SK-N-SH (cell line): ENCODE measurements at regions not wholly inside any gene's neighbourhood (a gene's known extent, or its start where the extent isn't known, plus 50 kb on each side); places are given as distances from the start of the nearest gene placed in this dataset.

Source experiments
- CTCF ChIA-PET: fragments of 300-600, 350-600 bp; formaldehyde crosslinking; extraction: SDS; loops from one replicate; lab custom pipeline; 2021; lab: Yijun Ruan, JAX
- POLR2A ChIA-PET: fragments of 350-600 bp; sonication (Branson Sonifier 250); formaldehyde crosslinking; extraction: SDS; loops from one replicate; lab custom pipeline; 2020; ENCODE audit warnings: antibody characterized with exemption, inconsistent platforms; lab: Yijun Ruan, JAX
- DNase-seq: peaks from one replicate; pipeline ENCODE4 v3.0.0; 2012
- H2AFZ ChIP-seq: fragments of 200-600 bp; sonication (generic); 2 replicates; pipeline ENCODE4 v1.8.1; 2016; ENCODE audit warnings: antibody characterized with exemption, mild to moderate bottlenecking, low read depth
- H3F3A ChIP-seq: fragments of 200-600 bp; sonication (generic); replicated peaks from 2 replicates; pipeline ENCODE3; 2016; ENCODE audit warnings: antibody characterized with exemption, mild to moderate bottlenecking; ENCODE audit not compliant: insufficient read depth
- H3K27ac ChIP-seq, 2 experiments: fragments of 200-500 bp in 1 of 2; fragments of 200-600 bp in 1 of 2; sonication (Bioruptor generic) in 1 of 2; sonication (generic), shearing (Covaris generic) in 1 of 2; 2 replicates each; pipeline versions ENCODE4 v1.5.1 to v1.6.1; 2014 to 2016; ENCODE audit warnings: low read depth in 2 of 2, inconsistent platforms in 1 of 2, low read length in 1 of 2, mild to moderate bottlenecking in 1 of 2, mixed read lengths in 1 of 2
- H3K27me3 ChIP-seq: fragments of 200-600 bp; sonication (generic), shearing (Covaris generic); 2 replicates; pipeline ENCODE4 v1.6.1; 2016; ENCODE audit warnings: mixed run types; ENCODE audit not compliant: insufficient read depth
- H3K36me3 ChIP-seq, 2 experiments: fragments of 200-500 bp in 1 of 2; fragments of 200-600 bp in 1 of 2; sonication (Bioruptor generic) in 1 of 2; sonication (generic) in 1 of 2; replicated peaks in 1 of 2; 2 replicates each; pipeline versions ENCODE3 to v1.5.1; 2014 to 2016; ENCODE audit warnings: low read length in 1 of 2, mild to moderate bottlenecking in 1 of 2; ENCODE audit not compliant: insufficient read depth in 2 of 2, control insufficient read depth in 1 of 2
- H3K4me1 ChIP-seq, 2 experiments: fragments of 200-500 bp in 1 of 2; fragments of 200-600 bp in 1 of 2; sonication (Bioruptor generic) in 1 of 2; sonication (generic), shearing (Covaris generic) in 1 of 2; 2 replicates each; pipeline versions ENCODE4 v1.5.1 to v1.6.1; 2014 to 2016; ENCODE audit warnings: low read depth in 1 of 2, low read length in 1 of 2, mixed run types in 1 of 2; ENCODE audit not compliant: insufficient read depth in 2 of 2, control insufficient read depth in 1 of 2
- H3K4me2 ChIP-seq: fragments of 200-600 bp; sonication (generic), shearing (Covaris generic); 2 replicates; pipeline ENCODE4 v1.6.1; 2017; ENCODE audit warnings: mixed run types
- H3K4me3 ChIP-seq, 2 experiments: fragments of 200-500 bp in 1 of 2; fragments of 200-600 bp in 1 of 2; sonication (Bioruptor generic) in 1 of 2; sonication (generic), shearing (Covaris generic) in 1 of 2; 2 replicates each; pipeline versions ENCODE4 v1.5.1 to v1.8.1; 2014 to 2016; ENCODE audit warnings: low read depth in 2 of 2, inconsistent platforms in 1 of 2, low read length in 1 of 2, mild to moderate bottlenecking in 1 of 2, mixed read lengths in 1 of 2, moderate library complexity in 1 of 2
- H3K79me2 ChIP-seq: fragments of 200-600 bp; sonication (generic); 2 replicates; pipeline ENCODE4 v1.8.1; 2017; ENCODE audit warnings: mild to moderate bottlenecking; ENCODE audit not compliant: insufficient read depth
- H3K9ac ChIP-seq: fragments of 200-600 bp; sonication (generic); 2 replicates; pipeline ENCODE4 v1.6.1; 2017; ENCODE audit warnings: mixed run types
- H3K9me2 ChIP-seq: fragments of 200-600 bp; sonication (generic); 2 replicates; pipeline ENCODE4 v1.6.1; 2017; ENCODE audit warnings: mixed run types
- H3K9me3 ChIP-seq: fragments of 200-600 bp; sonication (generic); 2 replicates; pipeline ENCODE4 v1.6.1; 2017; ENCODE audit warnings: mixed run types, mild to moderate bottlenecking, moderate library complexity
- H4K20me1 ChIP-seq: fragments of 200-600 bp; sonication (generic); 2 replicates; pipeline ENCODE4 v1.6.1; 2017; ENCODE audit warnings: mild to moderate bottlenecking, mixed run types; ENCODE audit not compliant: insufficient read depth
- ELF1 ChIP-seq: IDR thresholded peaks from 2 replicates; pipeline ENCODE4 v1.4.0; 2012
- EZH2phosphoT487 ChIP-seq: fragments of 200-600 bp; sonication (generic); IDR thresholded peaks from 2 replicates; pipeline ENCODE4 v1.6.1; 2017; ENCODE audit warnings: low read depth, mixed run types, mild to moderate bottlenecking, antibody characterized with exemption, moderate library complexity, borderline replicate concordance
- JUND ChIP-seq: IDR thresholded peaks from 2 replicates; pipeline ENCODE4 v1.4.0; 2012
- MXI1 ChIP-seq: IDR thresholded peaks from 2 replicates; pipeline ENCODE4 v1.6.1; 2012; ENCODE audit warnings: mild to moderate bottlenecking, low read depth, low read length, improper control_type of control experiment
- NFIC ChIP-seq: IDR thresholded peaks from 2 replicates; pipeline ENCODE4 v1.4.0; 2012; ENCODE audit warnings: borderline replicate concordance
- NRF1 ChIP-seq: IDR thresholded peaks from 2 replicates; pipeline ENCODE4 v1.6.1; 2012; ENCODE audit warnings: low read depth, mild to moderate bottlenecking, low read length
- RAD21 ChIP-seq: IDR thresholded peaks from 2 replicates; pipeline ENCODE4 v1.6.1; 2012; ENCODE audit warnings: mild to moderate bottlenecking, low read length
- RXRA ChIP-seq: IDR thresholded peaks from 2 replicates; pipeline ENCODE4 v1.4.0; 2012; ENCODE audit warnings: low read depth, mild to moderate bottlenecking, borderline replicate concordance
- TAF1 ChIP-seq: IDR thresholded peaks from 2 replicates; pipeline ENCODE4 v1.6.1; 2012; ENCODE audit warnings: low read depth, mild to moderate bottlenecking, low read length, moderate library complexity, borderline replicate concordance
- TCF12 ChIP-seq: IDR thresholded peaks from 2 replicates; pipeline ENCODE4 v1.4.0; 2012
- TEAD4 ChIP-seq: IDR thresholded peaks from 2 replicates; pipeline ENCODE4 v1.4.0; 2012; ENCODE audit warnings: mild to moderate bottlenecking, borderline replicate concordance; ENCODE audit not compliant: insufficient read depth
- WGBS: methylation state at CpG from one replicate; pipeline ENCODE4 v1.1.6; 2017; ENCODE audit warnings: low lambda C conversion rate; 5-methylcytosine and 5-hydroxymethylcytosine counted together
- TF ChIP-seq, protein P1 (sequence below): IDR thresholded peaks from 2 replicates; pipeline ENCODE4; 2012
- TF ChIP-seq, protein P2 (sequence below): IDR thresholded peaks from 2 replicates; pipeline ENCODE4 v1.4.0; 2012; ENCODE audit warnings: low read depth
- TF ChIP-seq, protein P3 (sequence below): IDR thresholded peaks from 2 replicates; pipeline ENCODE4 v1.4.0; 2012; ENCODE audit warnings: low read depth, borderline replicate concordance

DNA sequence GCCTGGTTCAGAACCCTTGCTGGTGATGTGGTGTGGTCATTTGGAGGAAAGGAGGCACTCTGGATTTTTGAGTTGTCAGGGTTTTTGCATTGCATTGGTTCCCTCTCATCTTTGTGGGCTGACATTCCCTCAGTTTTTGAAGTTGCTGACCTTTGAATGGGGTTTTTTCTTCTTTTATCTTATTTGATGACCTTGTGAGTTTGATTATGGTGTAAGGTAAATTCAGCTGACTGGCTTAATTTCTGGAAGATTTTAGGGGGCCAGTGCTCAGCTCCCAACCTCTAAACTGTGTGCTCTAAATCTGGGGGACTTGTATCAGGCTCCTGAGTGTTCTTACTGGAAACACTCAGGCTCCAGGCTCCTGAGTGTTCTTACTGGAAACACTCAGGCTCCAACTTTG, 225.9 kb downstream of the MEIS1 start:
- Histone ChIP-seq H3K36me3 (no peaks in the 10 kb centered on the region), H3K4me3 (no peak overlapping the region), H3K27me3 (no peaks in the 10 kb centered on the region), H3K4me1 (0 out of 4 replicates have a peak, but pooled peaks cover 0 to 3% of the 10 kb centered on the region in 2 experiments), H2AFZ (no peak overlapping the region), H4K20me1 (no peaks in the 10 kb centered on the region), H3K79me2 (no peaks in the 10 kb centered on the region), H3K9me2 (no peaks in the 10 kb centered on the region), H3K27ac (no peak overlapping the region), H3K9ac (no peak overlapping the region), H3K4me2 (no peak overlapping the region), H3K9me3 (no peaks in the 10 kb centered on the region), H3F3A (no peaks in the 10 kb centered on the region)
- TF ChIP-seq EZH2phosphoT487 = no peak
- POLR2A ChIA-PET = no interaction called here
- DNase-seq = no peak
- CTCF ChIA-PET = interaction anchor here (1.1 kb wide), 1 partner anchor 17 kb away, joined by 3 read pairs; no protein-coding TSS in a partner anchor

DNA sequence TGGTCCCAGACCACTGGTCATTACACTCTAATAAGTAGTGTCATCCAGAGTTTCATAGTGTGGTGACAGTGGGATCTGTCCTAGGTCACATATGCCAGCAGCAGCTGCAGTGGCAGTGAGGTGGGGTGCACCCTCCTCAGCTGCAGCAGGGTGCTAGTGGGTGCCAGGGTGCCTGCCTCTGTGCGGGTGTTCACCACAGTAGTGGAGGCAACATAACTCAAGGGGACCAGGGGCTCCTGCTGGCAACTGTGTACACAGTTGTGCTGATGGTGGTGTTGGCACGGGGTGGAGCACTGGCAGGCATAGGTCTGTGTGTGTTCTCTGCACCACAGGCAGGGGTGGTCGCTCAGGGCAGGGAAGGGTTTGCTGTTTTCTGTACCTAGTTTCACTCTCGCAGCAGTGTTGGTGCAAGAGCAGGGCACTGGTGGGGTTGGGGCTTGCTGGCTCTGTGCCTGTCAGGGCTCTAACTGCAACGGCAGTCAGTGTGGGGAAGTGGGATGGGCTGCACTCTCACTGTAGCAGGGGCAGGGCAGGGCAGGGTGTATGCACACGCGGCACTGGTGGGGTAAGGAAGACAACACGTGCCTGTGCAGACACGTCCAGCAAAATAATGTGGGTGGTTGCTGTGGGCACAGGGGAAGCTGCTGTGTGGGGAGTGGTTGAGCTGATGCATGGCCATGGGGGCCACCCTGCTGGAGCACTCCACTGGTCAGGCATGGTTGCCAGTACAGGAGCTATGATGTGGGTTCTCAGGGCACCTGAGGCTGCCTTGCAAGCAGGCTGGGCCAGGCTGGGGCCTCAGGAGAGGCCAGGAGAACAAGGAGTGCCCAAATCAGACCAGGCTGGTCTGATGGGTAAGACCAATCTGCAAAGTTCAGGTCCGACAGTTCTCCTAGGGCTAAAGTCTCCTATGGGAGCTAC, 226.6 kb downstream of the MEIS1 start:
- TF ChIP-seq TCF12 (no peak), RXRA (no peak), NFIC (no peak), ELF1 (no peak), RAD21 (no peak), NRF1 (no peak), EZH2phosphoT487 (no peak), TAF1 (no peak), JUND (no peak), MXI1 (no peak), TEAD4 (no peak)
- TF ChIP-seq, protein P1, sequence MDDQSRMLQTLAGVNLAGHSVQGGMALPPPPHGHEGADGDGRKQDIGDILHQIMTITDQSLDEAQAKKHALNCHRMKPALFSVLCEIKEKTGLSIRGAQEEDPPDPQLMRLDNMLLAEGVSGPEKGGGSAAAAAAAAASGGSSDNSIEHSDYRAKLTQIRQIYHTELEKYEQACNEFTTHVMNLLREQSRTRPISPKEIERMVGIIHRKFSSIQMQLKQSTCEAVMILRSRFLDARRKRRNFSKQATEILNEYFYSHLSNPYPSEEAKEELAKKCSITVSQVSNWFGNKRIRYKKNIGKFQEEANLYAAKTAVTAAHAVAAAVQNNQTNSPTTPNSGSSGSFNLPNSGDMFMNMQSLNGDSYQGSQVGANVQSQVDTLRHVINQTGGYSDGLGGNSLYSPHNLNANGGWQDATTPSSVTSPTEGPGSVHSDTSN = no peak
- TF ChIP-seq, protein P2, sequence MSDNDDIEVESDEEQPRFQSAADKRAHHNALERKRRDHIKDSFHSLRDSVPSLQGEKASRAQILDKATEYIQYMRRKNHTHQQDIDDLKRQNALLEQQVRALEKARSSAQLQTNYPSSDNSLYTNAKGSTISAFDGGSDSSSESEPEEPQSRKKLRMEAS = no peak
- TF ChIP-seq, protein P3, sequence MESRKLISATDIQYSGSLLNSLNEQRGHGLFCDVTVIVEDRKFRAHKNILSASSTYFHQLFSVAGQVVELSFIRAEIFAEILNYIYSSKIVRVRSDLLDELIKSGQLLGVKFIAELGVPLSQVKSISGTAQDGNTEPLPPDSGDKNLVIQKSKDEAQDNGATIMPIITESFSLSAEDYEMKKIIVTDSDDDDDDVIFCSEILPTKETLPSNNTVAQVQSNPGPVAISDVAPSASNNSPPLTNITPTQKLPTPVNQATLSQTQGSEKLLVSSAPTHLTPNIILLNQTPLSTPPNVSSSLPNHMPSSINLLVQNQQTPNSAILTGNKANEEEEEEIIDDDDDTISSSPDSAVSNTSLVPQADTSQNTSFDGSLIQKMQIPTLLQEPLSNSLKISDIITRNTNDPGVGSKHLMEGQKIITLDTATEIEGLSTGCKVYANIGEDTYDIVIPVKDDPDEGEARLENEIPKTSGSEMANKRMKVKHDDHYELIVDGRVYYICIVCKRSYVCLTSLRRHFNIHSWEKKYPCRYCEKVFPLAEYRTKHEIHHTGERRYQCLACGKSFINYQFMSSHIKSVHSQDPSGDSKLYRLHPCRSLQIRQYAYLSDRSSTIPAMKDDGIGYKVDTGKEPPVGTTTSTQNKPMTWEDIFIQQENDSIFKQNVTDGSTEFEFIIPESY = no peak
- H3K36me3 ChIP-seq = no peaks in the 10 kb centered on the region
- H3K9me2 ChIP-seq = no peaks in the 10 kb centered on the region
- no peaks in the 10 kb centered on the region for H3K79me2 ChIP-seq
- H3K27me3 ChIP-seq = no peaks in the 10 kb centered on the region
- H3K4me2 ChIP-seq = no peak overlapping the region
- H3K4me1 ChIP-seq = 0 out of 4 replicates have a peak, but pooled peaks cover 0 to 4% of the 10 kb centered on the region in 2 experiments
- no peaks in the 10 kb centered on the region for H3F3A ChIP-seq
- H2AFZ ChIP-seq = no peak overlapping the region
- WGBS = 35% methylated on average over 8 of the region's 10 CpGs
- H3K4me3 ChIP-seq = no peak overlapping the region
- H3K27ac ChIP-seq = no peak overlapping the region
- CTCF ChIA-PET = no interaction called here
- POLR2A ChIA-PET = no interaction called here
- no peaks in the 10 kb centered on the region for H3K9me3 ChIP-seq
- H4K20me1 ChIP-seq = no peaks in the 10 kb centered on the region
- no peak overlapping the region for H3K9ac ChIP-seq
- DNase-seq = no peak
